ENCODE measurements at regions not wholly inside any gene's neighbourhood (a gene's known extent, or its start where the extent isn't known, plus 50 kb on each side); places are given as distances from the start of the nearest gene placed in this dataset.

DNA sequence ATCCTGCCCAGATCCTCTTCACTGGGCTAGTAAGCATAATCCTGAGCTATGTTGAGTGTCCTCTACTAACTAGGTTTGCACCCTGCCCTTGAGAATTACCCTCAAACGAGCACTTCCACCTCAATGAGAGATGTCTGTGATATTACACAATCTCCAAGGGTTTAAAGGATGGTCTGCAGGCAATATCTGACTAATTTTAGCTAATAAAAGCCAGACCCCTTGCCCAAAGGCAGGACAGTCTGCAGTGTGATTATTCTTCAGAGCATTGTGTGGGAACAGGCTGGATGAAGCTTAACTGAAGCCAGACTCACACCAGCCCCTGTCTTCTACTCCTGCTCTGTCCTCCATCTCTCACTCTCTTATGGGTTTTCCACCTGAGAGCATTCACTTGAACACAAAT, 544.9 kb upstream of the DDX18 start:
- peaks cover 2% of the 10 kb centered on the region for H3K9me3 ChIP-seq
- no peak overlapping the region for H3K27ac ChIP-seq
- ATAC-seq (ENCODE audit: insufficient number of reproducible peaks, low FRiP score, low read depth) (no peak), DNase-seq (ENCODE audit: low spot score) (no peak)
- H3K36me3 ChIP-seq, result no peaks in the 10 kb centered on the region
- no peaks in the 10 kb centered on the region for H3K4me1 ChIP-seq (ENCODE audit: control insufficient read depth in 1 of 2, low read depth in 2 of 2)
- H3K27me3 ChIP-seq (replicated peaks; ENCODE audit: insufficient read depth), result no peaks in the 10 kb centered on the region
- TF ChIP-seq, protein P1, sequence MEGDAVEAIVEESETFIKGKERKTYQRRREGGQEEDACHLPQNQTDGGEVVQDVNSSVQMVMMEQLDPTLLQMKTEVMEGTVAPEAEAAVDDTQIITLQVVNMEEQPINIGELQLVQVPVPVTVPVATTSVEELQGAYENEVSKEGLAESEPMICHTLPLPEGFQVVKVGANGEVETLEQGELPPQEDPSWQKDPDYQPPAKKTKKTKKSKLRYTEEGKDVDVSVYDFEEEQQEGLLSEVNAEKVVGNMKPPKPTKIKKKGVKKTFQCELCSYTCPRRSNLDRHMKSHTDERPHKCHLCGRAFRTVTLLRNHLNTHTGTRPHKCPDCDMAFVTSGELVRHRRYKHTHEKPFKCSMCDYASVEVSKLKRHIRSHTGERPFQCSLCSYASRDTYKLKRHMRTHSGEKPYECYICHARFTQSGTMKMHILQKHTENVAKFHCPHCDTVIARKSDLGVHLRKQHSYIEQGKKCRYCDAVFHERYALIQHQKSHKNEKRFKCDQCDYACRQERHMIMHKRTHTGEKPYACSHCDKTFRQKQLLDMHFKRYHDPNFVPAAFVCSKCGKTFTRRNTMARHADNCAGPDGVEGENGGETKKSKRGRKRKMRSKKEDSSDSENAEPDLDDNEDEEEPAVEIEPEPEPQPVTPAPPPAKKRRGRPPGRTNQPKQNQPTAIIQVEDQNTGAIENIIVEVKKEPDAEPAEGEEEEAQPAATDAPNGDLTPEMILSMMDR (IDR thresholded peaks at IDR 0.05), result no peak
- no peak overlapping the region for H3K4me3 ChIP-seq

DNA sequence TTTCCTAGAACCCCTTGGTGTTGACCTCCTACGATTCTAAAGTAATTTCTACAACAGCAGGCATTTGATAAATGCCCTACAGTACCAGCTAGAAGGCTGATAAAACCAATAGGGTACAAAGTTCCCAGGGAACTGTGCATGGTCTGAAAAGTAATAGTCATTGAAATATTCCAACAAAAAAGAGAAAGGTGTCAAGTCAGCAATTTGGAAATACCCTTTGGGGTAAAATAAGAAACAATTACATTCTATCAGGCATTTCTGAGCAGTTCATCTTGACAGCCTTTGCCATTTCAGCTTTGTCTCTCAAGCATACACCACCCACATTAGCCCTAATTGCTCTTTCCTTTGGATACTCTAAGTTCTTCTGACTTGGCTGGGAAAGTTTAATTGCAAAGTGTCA, 542.9 kb upstream of the DDX18 start:
- Histone ChIP-seq H3K4me3 (no peak overlapping the region), H3K36me3 (no peaks in the 10 kb centered on the region), H3K4me1 (ENCODE audit: control insufficient read depth in 1 of 2, low read depth in 2 of 2) (no peaks in the 10 kb centered on the region), H3K27ac (no peak overlapping the region), H3K27me3 (replicated peaks; ENCODE audit: insufficient read depth) (no peaks in the 10 kb centered on the region), H3K9me3 (peaks cover 6% of the 10 kb centered on the region)
- TF ChIP-seq, protein P1 (IDR thresholded peaks at IDR 0.05), result no peak
- no peak for DNase-seq (ENCODE audit: low spot score)
- ATAC-seq (ENCODE audit: insufficient number of reproducible peaks, low FRiP score, low read depth), result no peak

DNA sequence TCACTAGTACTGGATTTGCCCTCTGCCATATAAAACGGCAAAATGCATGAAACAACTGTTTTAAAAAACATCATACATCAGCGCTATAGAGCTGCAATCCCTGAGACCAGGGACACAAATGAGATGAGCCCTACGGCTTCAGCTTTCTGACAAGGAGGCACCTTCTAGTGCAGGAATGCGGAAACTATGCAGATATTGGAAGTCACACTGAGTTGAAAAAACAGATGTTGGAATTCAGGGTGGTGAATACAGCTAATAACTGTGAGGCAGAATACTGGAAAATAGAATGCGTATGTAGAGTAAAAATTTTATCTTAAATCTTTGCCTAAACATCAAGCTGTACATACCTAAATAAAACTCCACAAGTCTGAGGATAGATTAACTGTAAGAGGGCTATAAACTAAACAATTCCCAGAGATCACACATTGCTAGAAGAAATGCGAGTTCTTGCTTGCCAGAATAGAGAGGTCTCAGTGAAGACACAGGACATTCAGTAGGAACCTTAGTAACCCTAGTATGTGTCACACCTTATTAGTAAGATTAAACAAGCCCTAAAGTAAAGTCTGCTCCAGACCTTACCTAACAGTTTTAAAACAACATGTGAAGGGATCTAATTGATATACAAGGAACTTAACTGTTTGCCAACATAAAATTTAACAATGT, 541.4 kb upstream of the DDX18 start:
- ATAC-seq (ENCODE audit: insufficient number of reproducible peaks, low FRiP score, low read depth), result no peak

DNA sequence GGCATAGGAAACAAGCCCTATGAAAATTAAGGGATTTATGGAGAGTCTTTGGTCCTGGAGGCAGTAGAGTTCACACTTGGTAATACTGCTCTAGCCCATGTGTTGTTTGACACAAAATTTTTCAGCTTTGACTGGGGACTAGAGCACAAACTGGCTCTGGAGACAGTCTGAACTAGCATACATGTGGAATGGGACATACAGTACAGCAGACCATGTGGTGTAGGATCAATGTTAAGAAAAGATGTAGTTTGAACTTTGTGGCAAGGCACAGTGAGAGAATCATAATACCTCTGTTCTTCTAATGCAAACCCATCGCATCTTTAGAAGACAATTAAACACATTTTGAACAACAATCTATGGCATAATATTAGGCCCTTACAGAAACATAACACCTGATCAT, 521.5 kb upstream of the DDX18 start:
- H3K36me3 ChIP-seq, result no peaks in the 10 kb centered on the region
- ATAC-seq (ENCODE audit: insufficient number of reproducible peaks, low FRiP score, low read depth), result no peak
- DNase-seq (ENCODE audit: low spot score), result no peak
- H3K9me3 ChIP-seq, result no peaks in the 10 kb centered on the region
- no peak overlapping the region for H3K27ac ChIP-seq
- no peak overlapping the region for H3K4me3 ChIP-seq
- TF ChIP-seq, protein P1 (IDR thresholded peaks at IDR 0.05), result no peak
- H3K27me3 ChIP-seq (replicated peaks; ENCODE audit: insufficient read depth), result no peaks in the 10 kb centered on the region
- H3K4me1 ChIP-seq (ENCODE audit: control insufficient read depth in 1 of 2, low read depth in 2 of 2), result no peaks in the 10 kb centered on the region

More for the DNA sequence above, 541.4 kb upstream of the DDX18 start:
- Histone ChIP-seq H3K27me3 (replicated peaks; ENCODE audit: insufficient read depth) (no peaks in the 10 kb centered on the region), H3K27ac (no peak overlapping the region), H3K4me3 (no peak overlapping the region), H3K9me3 (peaks cover 6% of the 10 kb centered on the region), H3K4me1 (ENCODE audit: control insufficient read depth in 1 of 2, low read depth in 2 of 2) (no peaks in the 10 kb centered on the region), H3K36me3 (no peaks in the 10 kb centered on the region)
- DNase-seq (ENCODE audit: low spot score), result no peak
- TF ChIP-seq, protein P1 (IDR thresholded peaks at IDR 0.05), result no peak

DNA sequence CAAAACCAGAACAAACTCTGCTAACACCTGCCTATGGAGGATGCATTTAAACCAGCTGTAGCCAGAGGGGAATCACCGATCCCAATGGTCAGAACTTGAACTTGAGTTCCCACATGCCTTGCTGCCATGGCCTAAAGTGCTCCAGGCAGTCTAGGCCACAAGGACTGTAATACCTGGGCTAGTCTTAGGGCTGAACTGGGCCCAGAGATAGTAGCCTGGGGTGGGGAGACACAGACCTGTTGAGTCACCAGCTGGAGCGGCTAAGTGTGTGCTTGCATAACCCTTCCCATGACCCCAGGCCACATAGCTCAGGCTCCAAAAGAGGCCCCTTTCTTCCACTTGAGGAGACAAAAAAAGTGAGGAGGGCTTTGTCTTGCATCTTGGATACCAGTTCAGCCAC, 515.0 kb upstream of the DDX18 start:
- H3K36me3 ChIP-seq, result no peaks in the 10 kb centered on the region
- H3K27ac ChIP-seq, result no peak overlapping the region
- no peaks in the 10 kb centered on the region for H3K9me3 ChIP-seq
- no peak for DNase-seq (ENCODE audit: low spot score)
- no peaks in the 10 kb centered on the region for H3K4me1 ChIP-seq (ENCODE audit: control insufficient read depth in 1 of 2, low read depth in 2 of 2)
- TF ChIP-seq, protein P1 (IDR thresholded peaks at IDR 0.05), result no peak
- no peak overlapping the region for H3K4me3 ChIP-seq
- no peak for ATAC-seq (ENCODE audit: insufficient number of reproducible peaks, low FRiP score, low read depth)
- no peaks in the 10 kb centered on the region for H3K27me3 ChIP-seq (replicated peaks; ENCODE audit: insufficient read depth)
